HepG2 (cell line): ENCODE measurements at regions not wholly inside any gene's neighbourhood (a gene's known extent, or its start where the extent isn't known, plus 50 kb on each side); places are given as distances from the start of the nearest gene placed in this dataset.

ENCODE experiments used
- ATAC-seq: fragments of 200-7000 bp; cut with Tn5 transposase; 3 replicates; pipeline ENCODE4 v1.9.1; 2020; ENCODE audit warnings: mild to moderate bottlenecking, moderate library complexity
- BruUV-seq: library from RNA; stranded (reverse); fragments of 400-500 nt; replicated peaks from 2 replicates; lab custom pipeline; 2021; lab: Mats Ljungman, UMichigan
- CTCF ChIA-PET: fragments of 300-600 bp; formaldehyde crosslinking; extraction: SDS; loops from one replicate; lab custom pipeline; 2021; ENCODE audit warnings: low total read pairs, inconsistent platforms, low intra/inter-chr PET ratio; lab: Yijun Ruan, JAX
- POLR2A ChIA-PET: fragments of 350-600 bp; sonication (Branson Sonifier 250); formaldehyde crosslinking; loops from one replicate; lab custom pipeline; 2020; ENCODE audit warnings: antibody characterized with exemption, inconsistent platforms; lab: Yijun Ruan, JAX
- DNase-seq: peaks from one replicate; pipeline ENCODE4 v3.0.0-alpha.2; 2015; ENCODE audit warnings: low spot score
- FAIRE-seq: peaks from 3 replicates; lab custom pipeline; 2011; peaks lifted over from hg19 to GRCh38; lab: Jason Lieb, UNC
- H2AFZ ChIP-seq: one replicate; pipeline ENCODE4 v1.6.1; 2011; ENCODE audit warnings: low read length, inconsistent platforms
- H3K27ac ChIP-seq: fragments of 300-600 bp; 3 replicates; pipeline ENCODE4 v1.8.0; 2011; ENCODE audit warnings: mixed run types, mild to moderate bottlenecking, mixed read lengths, low read length, inconsistent platforms; ENCODE audit not compliant: insufficient read depth; ENCODE audit errors: extremely low read length
- H3K27me3 ChIP-seq, 2 experiments: fragments of 200-600 bp in 1 of 2; 2 replicates in 1 of 2; 3 replicates in 1 of 2; pipeline versions ENCODE4 v1.6.0 to v1.8.0; 2011; ENCODE audit warnings: low read length in 2 of 2, mild to moderate bottlenecking in 2 of 2, moderate library complexity in 2 of 2, inconsistent platforms in 1 of 2; ENCODE audit not compliant: insufficient read depth in 2 of 2, control insufficient read depth in 1 of 2
- H3K36me3 ChIP-seq, 2 experiments: fragments of 200-600 bp in 1 of 2; replicated peaks in 1 of 2; 2 replicates in 1 of 2; 3 replicates in 1 of 2; pipeline versions ENCODE4 v1.5.1 to v1.8.0; 2011; ENCODE audit warnings: low read length in 2 of 2, inconsistent platforms in 1 of 2; ENCODE audit not compliant: insufficient read depth in 2 of 2, control insufficient read depth in 1 of 2
- H3K4me1 ChIP-seq: 2 replicates; pipeline ENCODE4 v1.5.1; 2012; ENCODE audit warnings: low read length, inconsistent platforms; ENCODE audit not compliant: insufficient read depth
- H3K4me2 ChIP-seq: 2 replicates; pipeline ENCODE4 v1.6.0; 2011; ENCODE audit warnings: low read depth, low read length, inconsistent platforms
- H3K4me3 ChIP-seq, 3 experiments: fragments of 200-600 bp in 1 of 3; sonication (generic), shearing (Covaris generic) in 1 of 3; replicated peaks in 1 of 3; 2 replicates each; pipeline ENCODE4 v1.5.1; 2011 to 2016; ENCODE audit warnings: low read length in 3 of 3, inconsistent platforms in 2 of 3, low read depth in 2 of 3, mild to moderate bottlenecking in 2 of 3, control low read depth in 1 of 3, mixed read lengths in 1 of 3; ENCODE audit not compliant: insufficient read depth in 1 of 3
- H3K79me2 ChIP-seq: one replicate; pipeline ENCODE4 v1.6.1; 2011; ENCODE audit warnings: low read length, inconsistent platforms; ENCODE audit not compliant: insufficient read depth
- H3K9ac ChIP-seq: 2 replicates; pipeline ENCODE4 v1.6.0; 2011; ENCODE audit warnings: mild to moderate bottlenecking, low read depth, low read length, inconsistent platforms; ENCODE audit not compliant: insufficient read depth
- H3K9me3 ChIP-seq: 2 replicates; pipeline ENCODE4 v1.5.1; 2012; ENCODE audit warnings: mild to moderate bottlenecking, low read length
- H4K20me1 ChIP-seq: 2 replicates; pipeline ENCODE4 v1.6.0; 2011; ENCODE audit warnings: inconsistent platforms, mild to moderate bottlenecking, low read length, moderate library complexity; ENCODE audit not compliant: insufficient read depth
- ATF7-NPFF ChIP-seq: sonication (generic); formaldehyde crosslinking; IDR thresholded peaks from 2 replicates; pipeline ENCODE4 v1.8.1; 2023; ENCODE audit warnings: mild to moderate bottlenecking, low read depth, missing genetic modification reagents, moderate library complexity
- ELF3 ChIP-seq: IDR thresholded peaks from 2 replicates; pipeline ENCODE4 v1.6.1; 2016; ENCODE audit warnings: missing genetic modification reagents, missing compliant biosample characterization
- KDM6A ChIP-seq: IDR thresholded peaks from 2 replicates; pipeline ENCODE4 v1.6.1; 2016; ENCODE audit warnings: low read depth
- MAX ChIP-seq: IDR thresholded peaks from 2 replicates; pipeline ENCODE4 v1.6.1; 2012; ENCODE audit warnings: inconsistent platforms
- MIXL1 ChIP-seq: IDR thresholded peaks from 2 replicates; pipeline ENCODE4 v1.6.1; 2016
- MTA3 ChIP-seq: sonication (generic); formaldehyde crosslinking; IDR thresholded peaks from 2 replicates; pipeline ENCODE4 v1.4.0; 2020; ENCODE audit warnings: missing genetic modification reagents
- NFKBIZ ChIP-seq: IDR thresholded peaks from 2 replicates; pipeline ENCODE4 v1.6.1; 2018; ENCODE audit warnings: missing genetic modification reagents, missing compliant biosample characterization
- PAF1 ChIP-seq: IDR thresholded peaks from 2 replicates; pipeline ENCODE4 v1.6.1; 2016; ENCODE audit warnings: missing genetic modification reagents, missing compliant biosample characterization
- SMYD3 ChIP-seq: sonication (generic); formaldehyde crosslinking; IDR thresholded peaks from 2 replicates; pipeline ENCODE4 v1.8.1; 2023; ENCODE audit warnings: mild to moderate bottlenecking, missing genetic modification reagents
- ZBTB34 ChIP-seq: sonication (generic); formaldehyde crosslinking; IDR thresholded peaks from 2 replicates; pipeline ENCODE4 v1.8.0; 2022; ENCODE audit warnings: mild to moderate bottlenecking, missing genetic modification reagents
- ZNF776 ChIP-seq: sonication (generic); formaldehyde crosslinking; IDR thresholded peaks from 2 replicates; pipeline ENCODE4 v1.4.0; 2020; ENCODE audit warnings: mild to moderate bottlenecking, missing genetic modification reagents
- WGBS: methylation state at CpG from one replicate; pipeline ENCODE4 v1.1.6; 2017; ENCODE audit warnings: low lambda C conversion rate; 5-methylcytosine and 5-hydroxymethylcytosine counted together
- in situ Hi-C: cut with HindIII; loops from 2 replicates; pipeline ENCODE4 v1.10.0; 2017; ENCODE audit warnings: low pct_unique_long_range_greater_than_20kb; ENCODE audit not compliant: extremely low pct_ligation_motif_present
- intact Hi-C: fragments of 100-400 bp; cut with micrococcal nuclease; formaldehyde crosslinking; loops from one replicate; pipeline ENCODE4 v1.10.0; 2022; ENCODE audit not compliant: unreplicated experiment
- TF ChIP-seq, protein P1 (sequence below): sonication (generic); formaldehyde crosslinking; IDR thresholded peaks from 2 replicates; pipeline ENCODE4 v1.4.0; 2020; ENCODE audit warnings: mild to moderate bottlenecking, missing genetic modification reagents

GRCh38 chr15:69734699-69735098 is 282.1 kb downstream of the RPLP1 start:
- FAIRE-seq (no peak), ATAC-seq (no peak), DNase-seq (no peak)
- POLR2A ChIA-PET: no interaction called here
- no peak overlapping the region for H3K27ac ChIP-seq
- H3K4me3 ChIP-seq: no peak overlapping the region
- no peak overlapping the region for H3K9ac ChIP-seq
- H3K36me3 ChIP-seq: no peaks in the 10 kb centered on the region
- H2AFZ ChIP-seq: no peak overlapping the region
- intact Hi-C loops: no loop called here
- WGBS: 36% methylated on average over 3 of the region's 5 CpGs
- H3K9me3 ChIP-seq: no peaks in the 10 kb centered on the region
- no peak for TF ChIP-seq SMYD3
- no peak for TF ChIP-seq ATF7-NPFF (CRISPR knock-in tag)
- no peak for TF ChIP-seq PAF1 (CRISPR knock-in tag)
- no peak for TF ChIP-seq MIXL1 (CRISPR knock-in tag)
- TF ChIP-seq ZNF776 (CRISPR knock-in tag): no peak
- no peak for TF ChIP-seq NFKBIZ (CRISPR knock-in tag)
- no peak for TF ChIP-seq ZBTB34 (CRISPR knock-in tag)
- TF ChIP-seq, protein P1, sequence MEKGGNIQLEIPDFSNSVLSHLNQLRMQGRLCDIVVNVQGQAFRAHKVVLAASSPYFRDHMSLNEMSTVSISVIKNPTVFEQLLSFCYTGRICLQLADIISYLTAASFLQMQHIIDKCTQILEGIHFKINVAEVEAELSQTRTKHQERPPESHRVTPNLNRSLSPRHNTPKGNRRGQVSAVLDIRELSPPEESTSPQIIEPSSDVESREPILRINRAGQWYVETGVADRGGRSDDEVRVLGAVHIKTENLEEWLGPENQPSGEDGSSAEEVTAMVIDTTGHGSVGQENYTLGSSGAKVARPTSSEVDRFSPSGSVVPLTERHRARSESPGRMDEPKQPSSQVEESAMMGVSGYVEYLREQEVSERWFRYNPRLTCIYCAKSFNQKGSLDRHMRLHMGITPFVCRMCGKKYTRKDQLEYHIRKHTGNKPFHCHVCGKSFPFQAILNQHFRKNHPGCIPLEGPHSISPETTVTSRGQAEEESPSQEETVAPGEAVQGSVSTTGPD: no peak
- TF ChIP-seq MAX: no peak
- TF ChIP-seq MTA3 (CRISPR knock-in tag): no peak
- TF ChIP-seq KDM6A (CRISPR knock-in tag): no peak
- no peak for TF ChIP-seq ELF3 (CRISPR knock-in tag)
- H3K27me3 ChIP-seq: peaks cover 2 to 37% of the 10 kb centered on the region in 2 experiments; a peak in 4 of 5 replicates
- CTCF ChIA-PET: no interaction called here
- H3K79me2 ChIP-seq: no peaks in the 10 kb centered on the region
- no peak overlapping the region for H3K4me2 ChIP-seq
- in situ Hi-C loops: no loop called here
- H3K4me1 ChIP-seq: no peaks in the 10 kb centered on the region
- BruUV-seq: no TSS peak
- no peaks in the 10 kb centered on the region for H4K20me1 ChIP-seq
